Iris pigment epithelial cell (primary cell): ENCODE measurements at regions not wholly inside any gene's neighbourhood (a gene's known extent, or its start where the extent isn't known, plus 50 kb on each side); places are given as distances from the start of the nearest gene placed in this dataset.
"Not testable (repeated sequence)": the region's sequence is repeated elsewhere in the genome, so short reads cannot be mapped to it uniquely, and the experiment has no call there.

ENCODE experiments used
- DNase-seq: peaks from one replicate; pipeline ENCODE4 v3.0.0-alpha.2; 2011; ENCODE audit warnings: low read depth

GRCh38 chr12:88893801-88894200 is 313.5 kb upstream of the KITLG start:
- DNase-seq, result no peak

- DNase-seq, result not testable (repeated sequence)
Measured at GRCh38 chr12:88891434-88891833, 311.2 kb upstream of the KITLG start.

GRCh38 chr12:88889326-88890110 is 309.2 kb upstream of the KITLG start:
- DNase-seq, result peak; percentile 78

GRCh38 chr12:88884600-88884999 is 304.3 kb upstream of the KITLG start:
- no peak for DNase-seq

- DNase-seq, result no peak
Measured at GRCh38 chr12:88882662-88883061, 302.4 kb upstream of the KITLG start.

- no peak for DNase-seq
Measured at GRCh38 chr12:88880051-88880450, 299.8 kb upstream of the KITLG start.

- no peak for DNase-seq
Measured at GRCh38 chr12:88878295-88878694, 298.0 kb upstream of the KITLG start.

- DNase-seq, result no peak
Measured at GRCh38 chr12:88876857-88877256, 296.6 kb upstream of the KITLG start.

GRCh38 chr12:88870000-88870737 is 289.9 kb upstream of the KITLG start:
- peak; percentile 80 for DNase-seq

GRCh38 chr12:88868050-88868449 is 287.8 kb upstream of the KITLG start:
- no peak for DNase-seq

GRCh38 chr12:88867510-88867909 is 287.2 kb upstream of the KITLG start:
- no peak for DNase-seq

GRCh38 chr12:88866881-88867280 is 286.6 kb upstream of the KITLG start:
- DNase-seq, result no peak

GRCh38 chr12:88865537-88865936 is 285.3 kb upstream of the KITLG start:
- no peak for DNase-seq

- DNase-seq, result no peak
Measured at GRCh38 chr12:88860851-88861250, 280.6 kb upstream of the KITLG start.

- DNase-seq, result peak; percentile 25
Measured at GRCh38 chr12:88856201-88856600, 275.9 kb upstream of the KITLG start.

- peak; percentile 34 for DNase-seq
Measured at GRCh38 chr12:88855301-88855700, 275.0 kb upstream of the KITLG start.

GRCh38 chr12:88854260-88854659 is 274.0 kb upstream of the KITLG start:
- peak; percentile 97 for DNase-seq

GRCh38 chr12:88847246-88847645 is 267.0 kb upstream of the KITLG start:
- not testable (repeated sequence) for DNase-seq

GRCh38 chr12:88844426-88844825 is 264.2 kb upstream of the KITLG start:
- no peak for DNase-seq

GRCh38 chr12:88842314-88842713 is 262.0 kb upstream of the KITLG start:
- DNase-seq, result no peak

- DNase-seq, result no peak
Measured at GRCh38 chr12:88839486-88839885, 259.2 kb upstream of the KITLG start.

GRCh38 chr12:88836156-88836555 is 255.9 kb upstream of the KITLG start:
- DNase-seq, result peak; percentile 82

GRCh38 chr12:88834226-88834625 is 254.0 kb upstream of the KITLG start:
- DNase-seq, result peak; percentile 60
